HepG2 (cell line): ENCODE measurements at regions not wholly inside any gene's neighbourhood (a gene's known extent, or its start where the extent isn't known, plus 50 kb on each side); places are given as distances from the start of the nearest gene placed in this dataset.

Source experiments
- ATAC-seq: fragments of 200-7000 bp; cut with Tn5 transposase; 3 replicates; pipeline ENCODE4 v1.9.1; 2020; ENCODE audit warnings: mild to moderate bottlenecking, moderate library complexity
- BruUV-seq: library from RNA; stranded (reverse); fragments of 400-500 nt; replicated peaks from 2 replicates; lab custom pipeline; 2021; lab: Mats Ljungman, UMichigan
- CTCF ChIA-PET: fragments of 300-600 bp; formaldehyde crosslinking; extraction: SDS; loops from one replicate; lab custom pipeline; 2021; ENCODE audit warnings: low total read pairs, inconsistent platforms, low intra/inter-chr PET ratio; lab: Yijun Ruan, JAX
- POLR2A ChIA-PET: fragments of 350-600 bp; sonication (Branson Sonifier 250); formaldehyde crosslinking; loops from one replicate; lab custom pipeline; 2020; ENCODE audit warnings: antibody characterized with exemption, inconsistent platforms; lab: Yijun Ruan, JAX
- DNase-seq: peaks from one replicate; pipeline ENCODE4 v3.0.0-alpha.2; 2015; ENCODE audit warnings: low spot score
- FAIRE-seq: peaks from 3 replicates; lab custom pipeline; 2011; peaks lifted over from hg19 to GRCh38; lab: Jason Lieb, UNC
- H2AFZ ChIP-seq: one replicate; pipeline ENCODE4 v1.6.1; 2011; ENCODE audit warnings: low read length, inconsistent platforms
- H3K27ac ChIP-seq: fragments of 300-600 bp; 3 replicates; pipeline ENCODE4 v1.8.0; 2011; ENCODE audit warnings: mixed run types, mild to moderate bottlenecking, mixed read lengths, low read length, inconsistent platforms; ENCODE audit not compliant: insufficient read depth; ENCODE audit errors: extremely low read length
- H3K27me3 ChIP-seq, 2 experiments: fragments of 200-600 bp in 1 of 2; 2 replicates in 1 of 2; 3 replicates in 1 of 2; pipeline versions ENCODE4 v1.6.0 to v1.8.0; 2011; ENCODE audit warnings: low read length in 2 of 2, mild to moderate bottlenecking in 2 of 2, moderate library complexity in 2 of 2, inconsistent platforms in 1 of 2; ENCODE audit not compliant: insufficient read depth in 2 of 2, control insufficient read depth in 1 of 2
- H3K36me3 ChIP-seq, 2 experiments: fragments of 200-600 bp in 1 of 2; replicated peaks in 1 of 2; 2 replicates in 1 of 2; 3 replicates in 1 of 2; pipeline versions ENCODE4 v1.5.1 to v1.8.0; 2011; ENCODE audit warnings: low read length in 2 of 2, inconsistent platforms in 1 of 2; ENCODE audit not compliant: insufficient read depth in 2 of 2, control insufficient read depth in 1 of 2
- H3K4me1 ChIP-seq: 2 replicates; pipeline ENCODE4 v1.5.1; 2012; ENCODE audit warnings: low read length, inconsistent platforms; ENCODE audit not compliant: insufficient read depth
- H3K4me2 ChIP-seq: 2 replicates; pipeline ENCODE4 v1.6.0; 2011; ENCODE audit warnings: low read depth, low read length, inconsistent platforms
- H3K4me3 ChIP-seq, 3 experiments: fragments of 200-600 bp in 1 of 3; sonication (generic), shearing (Covaris generic) in 1 of 3; replicated peaks in 1 of 3; 2 replicates each; pipeline ENCODE4 v1.5.1; 2011 to 2016; ENCODE audit warnings: low read length in 3 of 3, inconsistent platforms in 2 of 3, low read depth in 2 of 3, mild to moderate bottlenecking in 2 of 3, control low read depth in 1 of 3, mixed read lengths in 1 of 3; ENCODE audit not compliant: insufficient read depth in 1 of 3
- H3K79me2 ChIP-seq: one replicate; pipeline ENCODE4 v1.6.1; 2011; ENCODE audit warnings: low read length, inconsistent platforms; ENCODE audit not compliant: insufficient read depth
- H3K9ac ChIP-seq: 2 replicates; pipeline ENCODE4 v1.6.0; 2011; ENCODE audit warnings: mild to moderate bottlenecking, low read depth, low read length, inconsistent platforms; ENCODE audit not compliant: insufficient read depth
- H3K9me3 ChIP-seq: 2 replicates; pipeline ENCODE4 v1.5.1; 2012; ENCODE audit warnings: mild to moderate bottlenecking, low read length
- H4K20me1 ChIP-seq: 2 replicates; pipeline ENCODE4 v1.6.0; 2011; ENCODE audit warnings: inconsistent platforms, mild to moderate bottlenecking, low read length, moderate library complexity; ENCODE audit not compliant: insufficient read depth
- HINFP ChIP-seq: sonication (generic); formaldehyde crosslinking; IDR thresholded peaks from 2 replicates; pipeline ENCODE4 v1.4.0; 2020; ENCODE audit warnings: low read depth, mild to moderate bottlenecking, missing genetic modification reagents
- IRF2 ChIP-seq: IDR thresholded peaks from 2 replicates; pipeline ENCODE4 v1.6.1; 2018; ENCODE audit warnings: missing genetic modification reagents, missing compliant biosample characterization
- PRPF4 ChIP-seq: fragments of 200-400 bp; formaldehyde crosslinking; IDR thresholded peaks from 2 replicates; pipeline ENCODE4 v1.6.1; 2016; ENCODE audit warnings: low read length, low read depth; ENCODE audit not compliant: poor library complexity, severe bottlenecking
- TARDBP ChIP-seq: sonication (generic); formaldehyde crosslinking; IDR thresholded peaks from 2 replicates; pipeline ENCODE4 v1.8.0; 2022; ENCODE audit warnings: mild to moderate bottlenecking, missing genetic modification reagents
- TEF ChIP-seq: sonication (generic); formaldehyde crosslinking; IDR thresholded peaks from 2 replicates; pipeline ENCODE4 v1.5.0; 2020; ENCODE audit warnings: missing genetic modification reagents
- ZFP36L1 ChIP-seq: sonication (generic); formaldehyde crosslinking; IDR thresholded peaks from 2 replicates; pipeline ENCODE4 v1.8.0; 2022; ENCODE audit warnings: mild to moderate bottlenecking, missing genetic modification reagents, moderate library complexity
- ZNF256 ChIP-seq: sonication (generic); formaldehyde crosslinking; conservative IDR thresholded peaks from 2 replicates; pipeline ENCODE4 v1.4.0; 2020; ENCODE audit warnings: missing genetic modification reagents
- ZNF280D ChIP-seq: sonication (generic); formaldehyde crosslinking; IDR thresholded peaks from 2 replicates; pipeline ENCODE4 v1.5.1; 2020; ENCODE audit warnings: mild to moderate bottlenecking, missing genetic modification reagents
- ZNF510 ChIP-seq: sonication (generic); formaldehyde crosslinking; IDR thresholded peaks from 2 replicates; pipeline ENCODE4 v1.4.0; 2020; ENCODE audit warnings: low read depth, mild to moderate bottlenecking, missing genetic modification reagents
- ZNF512 ChIP-seq: sonication (generic); formaldehyde crosslinking; IDR thresholded peaks from 2 replicates; pipeline ENCODE4 v1.4.0; 2020; ENCODE audit warnings: mild to moderate bottlenecking, missing genetic modification reagents
- ZNF552 ChIP-seq: sonication (generic); formaldehyde crosslinking; IDR thresholded peaks from 2 replicates; pipeline ENCODE4 v1.9.0; 2022; ENCODE audit warnings: missing genetic modification reagents, mild to moderate bottlenecking, borderline replicate concordance
- WGBS: methylation state at CpG from one replicate; pipeline ENCODE4 v1.1.6; 2017; ENCODE audit warnings: low lambda C conversion rate; 5-methylcytosine and 5-hydroxymethylcytosine counted together
- in situ Hi-C: cut with HindIII; loops from 2 replicates; pipeline ENCODE4 v1.10.0; 2017; ENCODE audit warnings: low pct_unique_long_range_greater_than_20kb; ENCODE audit not compliant: extremely low pct_ligation_motif_present
- intact Hi-C: fragments of 100-400 bp; cut with micrococcal nuclease; formaldehyde crosslinking; loops from one replicate; pipeline ENCODE4 v1.10.0; 2022; ENCODE audit not compliant: unreplicated experiment

GRCh38 chr15:29560896-29561295, 261.4 kb downstream of the TJP1 start:
- in situ Hi-C loops: no loop called here
- no peak overlapping the region for H3K4me3 ChIP-seq
- H3K9me3 ChIP-seq: no peaks in the 10 kb centered on the region
- no peaks in the 10 kb centered on the region for H3K79me2 ChIP-seq
- no peaks in the 10 kb centered on the region for H3K36me3 ChIP-seq
- no peak overlapping the region for H2AFZ ChIP-seq
- BruUV-seq: no TSS peak
- no peaks in the 10 kb centered on the region for H3K4me1 ChIP-seq
- TF ChIP-seq ZNF510 (CRISPR knock-in tag) (no peak), IRF2 (no peak), HINFP (CRISPR knock-in tag) (no peak), ZFP36L1 (no peak)
- TF ChIP-seq, all 625 proteins: peak for 0
- ATAC-seq (no peak), DNase-seq (no peak), FAIRE-seq (no peak)
- Histone ChIP-seq H3K9ac (no peak overlapping the region), H3K27ac (no peak overlapping the region), H3K4me2 (no peak overlapping the region), H4K20me1 (no peaks in the 10 kb centered on the region), H3K27me3 (peaks cover 0 to 3% of the 10 kb centered on the region in 2 experiments; a peak in 3 of 5 replicates)
- ChIA-PET CTCF (no interaction called here), POLR2A (no interaction called here)
- WGBS: 30% methylated on average over 2 of the region's 2 CpGs
- intact Hi-C loops: no loop called here

- H3K4me3 ChIP-seq: no peak overlapping the region
- ChIA-PET POLR2A (no interaction called here), CTCF (no interaction called here)
- no peaks in the 10 kb centered on the region for H4K20me1 ChIP-seq
- H3K9ac ChIP-seq: no peak overlapping the region
- 9% methylated on average over 8 of the region's 9 CpGs for WGBS
- no peak overlapping the region for H3K27ac ChIP-seq
- DNase-seq: no peak
- no peaks in the 10 kb centered on the region for H3K79me2 ChIP-seq
- H2AFZ ChIP-seq: no peak overlapping the region
- ATAC-seq: no peak
- H3K4me1 ChIP-seq: no peaks in the 10 kb centered on the region
- BruUV-seq: no TSS peak
- H3K9me3 ChIP-seq: no peaks in the 10 kb centered on the region
- in situ Hi-C loops (no loop called here), intact Hi-C loops (no loop called here)
- H3K4me2 ChIP-seq: no peak overlapping the region
- H3K27me3 ChIP-seq: peaks cover 0 to 3% of the 10 kb centered on the region in 2 experiments; a peak in 3 of 5 replicates
- no peaks in the 10 kb centered on the region for H3K36me3 ChIP-seq
- FAIRE-seq: no peak
- no peak for TF ChIP-seq TEF
- TF ChIP-seq ZNF256 (CRISPR knock-in tag): no peak
- no peak for TF ChIP-seq TARDBP
- no peak for TF ChIP-seq ZNF280D (CRISPR knock-in tag)
- TF ChIP-seq ZNF512 (CRISPR knock-in tag): no peak
- no peak for TF ChIP-seq PRPF4
- no peak for TF ChIP-seq ZNF552 (CRISPR knock-in tag)
These were observed 264.0 kb downstream of the TJP1 start for GRCh38 chr15:29558261-29558660.
